Lower leg skin (tissue), 3 donors: ENCODE measurements at regions not wholly inside any gene's neighbourhood (a gene's known extent, or its start where the extent isn't known, plus 50 kb on each side); places are given as distances from the start of the nearest gene placed in this dataset.

Experiments
- CTCF ChIP-seq, 3 donors: fragments of 450-650 bp; IDR thresholded peaks; one replicate each; pipeline ENCODE4 v1.5.1; 2016; ENCODE audit warnings: antibody characterized with exemption in 3 of 3, mild to moderate bottlenecking in 3 of 3, moderate library complexity in 2 of 3
- POLR2A ChIP-seq, 2 donors: fragments of 450-650 bp; IDR thresholded peaks; one replicate each; pipeline ENCODE4 v1.6.1; 2016 to 2017; ENCODE audit warnings: antibody characterized with exemption in 2 of 2, mild to moderate bottlenecking in 1 of 2, moderate library complexity in 1 of 2

- no peak for TF ChIP-seq CTCF (IDR thresholded peaks at IDR 0.05)
- no peak for TF ChIP-seq POLR2A (IDR thresholded peaks at IDR 0.05)
Measured at GRCh38 chr3:110736332-110736731, 335.3 kb upstream of the NECTIN3 start.
